HG03135 (cell line): ENCODE measurements at regions not wholly inside any gene's neighbourhood (a gene's known extent, or its start where the extent isn't known, plus 50 kb on each side); places are given as distances from the start of the nearest gene placed in this dataset.
"Not testable (repeated sequence)": the region's sequence is repeated elsewhere in the genome, so short reads cannot be mapped to it uniquely, and the experiment has no call there.

ENCODE experiments used
- ATAC-seq: cut with Tn5 transposase; IDR thresholded peaks from one replicate; pipeline ENCODE4 v1.9.1; 2021; ENCODE audit warnings: mild to moderate bottlenecking, moderate library complexity; ENCODE audit not compliant: unreplicated experiment

DNA sequence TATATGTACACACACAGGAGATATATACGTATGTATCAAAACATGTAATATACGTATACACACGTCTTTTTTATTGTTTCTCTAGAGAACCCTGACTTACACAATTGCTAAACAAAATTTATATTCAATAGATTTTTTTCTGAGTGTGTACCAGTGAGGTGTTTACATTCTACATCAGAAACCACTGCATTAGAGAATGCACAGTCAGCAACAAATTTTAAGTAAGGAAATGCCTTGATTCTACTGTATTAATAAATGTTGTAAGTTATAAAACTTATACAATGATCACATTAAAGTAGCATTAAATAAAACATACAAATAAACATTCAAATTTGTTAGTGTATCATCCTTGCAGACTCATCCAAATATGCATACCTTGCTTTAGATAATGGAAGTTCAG lies 376.4 kb upstream of the FAM98A start:
- ATAC-seq, result no peak

DNA sequence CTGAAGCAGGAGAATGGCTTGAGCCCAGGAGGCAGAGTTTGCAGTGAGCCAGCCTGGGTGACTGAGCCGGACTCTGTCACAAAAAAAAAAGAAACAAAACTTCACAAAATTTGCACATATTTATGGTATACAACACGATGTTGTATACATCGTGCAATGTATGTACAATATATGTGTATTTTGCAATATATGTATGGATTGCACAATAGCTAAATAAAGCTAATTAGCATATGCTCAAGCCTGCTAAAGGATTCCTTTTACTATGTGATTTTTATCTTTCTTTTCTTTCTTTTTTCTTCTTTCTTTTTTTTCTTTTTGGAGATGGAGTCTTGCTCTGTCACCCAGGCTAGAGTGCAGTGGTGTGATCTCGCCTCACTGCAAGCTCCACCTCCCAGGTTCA lies 368.0 kb upstream of the FAM98A start:
- no peak for ATAC-seq

DNA sequence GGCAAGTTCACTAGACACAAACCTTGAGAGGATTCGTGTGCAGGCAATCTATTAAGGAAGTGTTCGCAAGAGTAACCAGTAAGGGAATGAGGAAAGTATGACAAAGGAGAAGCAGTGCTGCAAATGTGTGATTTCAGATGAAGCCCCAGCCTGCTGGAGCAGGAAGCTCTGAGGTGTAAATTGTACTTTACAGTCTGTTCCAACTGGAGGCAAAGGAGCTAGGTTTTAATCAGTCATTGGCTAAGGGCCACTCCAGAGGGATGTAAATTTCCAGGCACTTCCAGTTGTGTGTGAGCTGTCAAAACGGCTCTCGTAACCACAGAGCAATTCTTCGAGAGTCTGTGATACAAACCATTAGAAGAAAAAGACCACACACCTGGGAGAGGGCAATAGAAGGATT lies 359.5 kb upstream of the FAM98A start:
- no peak for ATAC-seq

- ATAC-seq, result no peak
These were observed 350.3 kb upstream of the FAM98A start for GRCh38 chr2:33949371-33949770.

GRCh38 chr2:33946193-33946592 lies 347.1 kb upstream of the FAM98A start:
- no peak for ATAC-seq

- no peak for ATAC-seq
These were observed 334.1 kb upstream of the FAM98A start for GRCh38 chr2:33933203-33933602.

DNA sequence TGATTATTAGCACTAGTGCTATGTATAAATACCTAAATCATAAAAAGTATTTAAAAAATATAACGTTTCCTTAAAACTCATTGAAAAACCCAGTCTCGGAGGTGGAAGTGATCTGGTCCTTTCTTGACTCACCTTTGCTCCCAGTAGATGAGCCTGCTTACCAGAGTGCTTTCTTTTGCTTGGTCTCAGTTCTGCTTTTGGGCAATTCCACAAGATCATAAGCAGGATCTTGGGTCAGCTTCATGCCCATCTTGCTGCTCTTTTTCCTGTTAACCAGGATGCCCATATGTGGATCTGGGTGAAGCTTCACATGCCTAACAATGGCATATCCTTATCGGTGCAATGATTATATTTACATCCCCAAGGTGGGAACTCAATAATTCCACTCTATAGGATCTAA lies 332.1 kb upstream of the FAM98A start:
- ATAC-seq, result no peak

- ATAC-seq, result peak; percentile 87
These were observed 330.4 kb upstream of the FAM98A start for GRCh38 chr2:33929467-33929866.

DNA sequence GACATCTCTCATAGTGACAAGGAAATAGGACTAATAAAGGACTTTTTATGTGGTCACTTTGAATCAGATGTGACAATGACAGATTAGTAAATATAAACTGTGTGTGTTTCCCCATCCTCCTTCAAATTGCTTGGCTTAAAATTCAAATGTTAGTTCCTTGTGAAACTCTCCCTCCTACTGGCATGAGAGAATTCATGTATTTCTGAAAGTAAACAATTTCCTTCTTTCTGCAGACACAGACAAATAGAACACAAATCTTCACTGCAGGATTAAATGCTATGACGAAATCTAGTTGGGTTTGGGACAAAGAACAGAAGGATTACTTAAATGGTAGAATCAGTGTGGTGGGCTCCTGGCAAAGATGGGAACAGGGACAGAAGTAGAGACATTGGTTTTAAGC lies 328.7 kb upstream of the FAM98A start:
- no peak for ATAC-seq

DNA sequence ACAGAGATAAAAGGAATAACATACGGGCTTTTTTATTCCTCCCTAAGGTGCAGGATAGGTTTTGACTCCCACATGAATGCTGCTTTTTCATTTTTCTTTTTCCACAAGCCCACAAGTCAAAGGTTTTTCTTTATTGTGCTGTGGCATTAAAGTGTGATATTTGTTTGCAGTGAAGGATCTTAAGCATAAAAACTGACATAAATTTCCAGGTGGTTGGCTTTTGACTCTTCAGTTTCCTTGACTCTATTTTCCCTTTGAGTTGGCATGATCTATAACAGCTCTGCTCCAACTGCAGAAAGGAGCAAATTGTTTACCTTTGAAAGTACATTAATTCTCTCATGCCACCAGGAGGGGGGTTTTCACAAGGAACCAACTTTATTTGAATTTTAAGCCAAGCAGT lies 326.2 kb upstream of the FAM98A start:
- no peak for ATAC-seq

GRCh38 chr2:33924586-33925169 lies 325.6 kb upstream of the FAM98A start:
- ATAC-seq, result no peak

DNA sequence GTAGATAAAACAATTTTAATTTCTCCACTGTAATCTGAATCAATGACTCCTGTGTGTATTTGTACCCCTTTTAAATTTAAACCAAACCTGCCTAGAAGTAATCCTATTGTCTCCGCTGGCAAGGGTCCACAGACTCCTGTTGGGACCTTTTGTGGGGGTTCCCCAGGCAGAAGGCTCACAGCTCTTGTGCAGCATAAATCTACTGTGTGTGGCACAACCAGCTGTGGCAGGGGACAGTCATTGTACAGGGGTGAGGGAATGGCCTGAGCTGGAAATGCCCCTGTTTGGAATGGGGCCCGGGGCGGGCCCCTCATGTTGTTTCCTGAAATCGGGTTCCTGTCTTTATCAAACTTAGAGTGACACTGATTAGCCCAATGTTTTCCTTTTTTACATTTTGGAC lies 318.2 kb upstream of the FAM98A start:
- ATAC-seq, result no peak

GRCh38 chr2:33913071-33913616 lies 314.0 kb upstream of the FAM98A start:
- ATAC-seq, result no peak

- ATAC-seq, result no peak
These were observed 312.2 kb upstream of the FAM98A start for GRCh38 chr2:33911327-33911726.

DNA sequence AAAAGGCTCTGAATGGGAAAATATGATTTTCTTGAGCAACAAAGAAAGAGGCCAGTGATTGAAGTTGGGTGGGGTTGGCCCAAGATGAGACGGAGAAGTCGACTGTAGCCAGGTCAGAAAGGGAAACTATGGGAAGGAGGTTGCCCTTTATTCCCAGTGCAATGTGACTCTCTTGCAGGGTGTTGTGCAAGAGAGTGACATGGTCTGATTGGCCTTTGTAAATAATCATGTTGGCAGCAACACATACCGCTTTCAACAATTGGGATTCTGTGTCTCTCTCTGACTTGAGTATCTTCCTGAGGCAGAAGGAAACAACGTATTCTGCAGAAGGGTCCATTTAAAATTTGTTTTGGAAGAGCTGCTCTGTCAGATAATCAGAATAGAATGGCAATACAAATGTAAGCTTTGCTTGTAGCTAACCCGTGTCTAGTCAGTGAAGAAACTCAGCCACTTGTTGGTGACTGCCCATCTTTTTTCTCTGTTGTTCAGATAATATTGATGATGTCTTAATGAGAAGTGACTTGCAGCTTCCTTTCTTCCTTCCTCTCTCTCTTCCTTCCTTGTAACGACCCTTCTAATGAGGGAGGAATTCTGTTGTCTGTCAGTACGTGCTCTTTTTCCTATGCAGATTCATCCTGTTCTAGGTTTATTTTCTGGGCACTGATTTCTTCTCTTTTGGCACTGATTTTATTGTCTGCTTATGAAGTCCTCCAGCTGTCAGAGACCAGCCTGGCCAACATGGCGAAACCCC lies 311.0 kb upstream of the FAM98A start:
- no peak for ATAC-seq

DNA sequence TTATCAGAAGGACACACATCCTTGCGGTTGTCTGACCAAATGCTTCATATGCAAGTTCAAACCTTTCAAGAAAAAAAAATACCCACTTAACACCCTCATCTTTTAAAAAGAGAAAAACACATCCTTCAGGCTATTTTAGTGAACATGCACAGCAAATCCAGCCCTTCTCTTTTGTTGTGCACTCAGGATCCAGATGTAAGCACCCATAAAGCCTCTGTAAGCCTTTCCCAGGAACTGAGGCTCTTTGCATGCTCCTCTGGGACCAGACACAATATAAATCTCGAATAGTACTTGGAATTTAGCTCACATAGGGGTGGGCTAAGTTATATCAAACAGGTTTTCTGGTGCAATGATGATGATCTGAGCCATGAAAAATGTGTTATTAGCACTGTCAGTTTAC lies 308.8 kb upstream of the FAM98A start:
- no peak for ATAC-seq

GRCh38 chr2:33906129-33906528 lies 307.0 kb upstream of the FAM98A start:
- not testable (repeated sequence) for ATAC-seq

GRCh38 chr2:33904801-33905200 lies 305.7 kb upstream of the FAM98A start:
- no peak for ATAC-seq

GRCh38 chr2:33903701-33904100 lies 304.6 kb upstream of the FAM98A start:
- no peak for ATAC-seq

- ATAC-seq, result no peak
These were observed 304.1 kb upstream of the FAM98A start for GRCh38 chr2:33903215-33903614.

GRCh38 chr2:33900610-33901009 lies 301.5 kb upstream of the FAM98A start:
- no peak for ATAC-seq

DNA sequence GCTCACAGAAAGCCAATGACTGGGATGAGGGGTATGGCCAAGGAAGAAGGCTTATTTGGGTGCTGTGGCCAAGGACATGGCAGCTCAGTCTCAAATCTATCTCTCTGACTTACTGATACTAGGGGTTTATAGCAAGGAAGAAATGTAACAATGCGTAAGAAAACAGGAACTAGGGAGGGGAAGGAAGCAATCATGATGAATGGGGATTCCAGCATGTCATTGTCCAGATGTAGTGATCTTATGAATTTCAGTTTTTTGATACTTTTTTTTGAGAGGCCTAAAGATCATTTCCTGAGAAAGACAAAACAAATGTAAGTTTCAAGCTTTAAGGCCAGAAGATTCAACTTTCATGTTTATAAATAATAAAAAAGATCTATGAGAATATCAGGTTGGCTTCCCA lies 298.6 kb upstream of the FAM98A start:
- no peak for ATAC-seq

DNA sequence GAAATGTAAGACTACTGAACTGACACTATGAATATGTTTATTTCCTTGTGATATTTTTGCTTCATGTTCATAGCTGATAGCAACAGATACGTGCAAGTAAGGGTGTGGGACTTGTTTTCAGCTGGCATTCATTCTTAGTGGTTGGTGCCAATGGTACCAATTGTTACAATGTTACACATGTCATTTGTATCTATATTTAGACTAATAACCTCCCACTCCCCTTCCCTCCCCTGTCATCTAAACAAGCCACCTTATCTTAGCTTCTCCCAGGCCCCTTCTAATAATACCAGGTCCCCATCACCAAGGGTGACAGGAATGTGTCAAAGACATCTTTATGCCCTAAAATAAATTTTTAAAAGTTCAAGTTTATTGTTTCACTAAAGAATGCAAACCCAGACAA lies 294.7 kb upstream of the FAM98A start:
- no peak for ATAC-seq
